ENCODE measurements at regions not wholly inside any gene's neighbourhood (a gene's known extent, or its start where the extent isn't known, plus 50 kb on each side); places are given as distances from the start of the nearest gene placed in this dataset.

DNA sequence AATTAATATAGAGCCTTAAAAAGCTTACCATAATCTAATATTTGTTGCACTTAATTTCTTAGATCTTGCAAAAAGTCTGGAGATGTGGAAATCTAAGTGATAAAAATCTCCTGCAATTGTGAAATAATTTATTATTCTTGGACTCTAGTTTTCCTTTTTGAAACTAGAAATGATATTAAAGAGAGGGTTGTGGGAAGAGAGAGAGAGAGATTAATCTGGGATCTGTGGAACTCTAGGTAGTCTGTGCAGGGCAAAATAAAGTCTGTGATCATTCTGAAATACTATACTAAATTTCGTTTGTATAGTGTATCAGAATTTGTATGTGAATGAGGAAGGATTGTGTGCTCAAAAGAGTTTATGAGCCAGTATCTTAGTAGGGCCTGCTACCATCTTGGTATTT, 692.3 kb downstream of the RWDD3 start:
- DNase-seq: no peak

DNA sequence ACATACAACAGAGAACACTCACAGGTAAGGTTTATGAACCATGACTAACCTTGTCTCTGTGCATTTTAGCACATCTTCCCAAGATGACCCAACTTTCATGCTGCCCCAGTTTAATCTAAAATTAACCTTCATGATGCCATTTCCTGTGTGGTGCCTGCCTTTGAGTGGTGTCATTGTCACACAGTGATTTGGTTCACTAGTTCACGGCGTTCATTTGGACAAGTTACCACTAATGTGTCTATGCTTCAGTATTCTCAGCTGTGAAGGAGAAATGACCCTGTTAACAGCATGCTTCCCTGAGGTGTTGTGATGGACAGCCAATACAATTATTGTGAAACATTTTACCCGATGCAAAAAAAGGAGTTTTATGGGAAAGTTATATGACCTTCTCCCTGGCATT, 693.1 kb downstream of the RWDD3 start:
- DNase-seq: no peak

DNA sequence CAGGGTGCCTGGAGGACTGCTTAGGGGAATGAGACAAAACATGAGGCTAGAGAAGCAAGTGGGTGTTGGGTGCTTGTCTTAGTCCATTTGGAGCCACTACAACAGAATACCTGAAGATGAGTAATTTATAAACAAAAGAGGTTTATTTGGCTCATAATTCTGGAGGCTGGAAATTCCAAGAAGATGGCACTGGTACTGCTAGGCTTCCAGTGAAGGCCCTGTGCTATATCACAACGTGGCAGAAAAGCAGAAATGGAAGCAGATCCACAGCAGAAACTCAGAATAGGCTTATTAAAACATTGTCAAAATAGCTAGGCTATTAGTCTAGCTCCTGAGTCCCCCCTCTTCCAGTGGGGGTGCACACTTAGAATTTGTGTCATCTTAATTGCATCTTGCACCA, 701.7 kb downstream of the RWDD3 start:
- no peak for DNase-seq

DNA sequence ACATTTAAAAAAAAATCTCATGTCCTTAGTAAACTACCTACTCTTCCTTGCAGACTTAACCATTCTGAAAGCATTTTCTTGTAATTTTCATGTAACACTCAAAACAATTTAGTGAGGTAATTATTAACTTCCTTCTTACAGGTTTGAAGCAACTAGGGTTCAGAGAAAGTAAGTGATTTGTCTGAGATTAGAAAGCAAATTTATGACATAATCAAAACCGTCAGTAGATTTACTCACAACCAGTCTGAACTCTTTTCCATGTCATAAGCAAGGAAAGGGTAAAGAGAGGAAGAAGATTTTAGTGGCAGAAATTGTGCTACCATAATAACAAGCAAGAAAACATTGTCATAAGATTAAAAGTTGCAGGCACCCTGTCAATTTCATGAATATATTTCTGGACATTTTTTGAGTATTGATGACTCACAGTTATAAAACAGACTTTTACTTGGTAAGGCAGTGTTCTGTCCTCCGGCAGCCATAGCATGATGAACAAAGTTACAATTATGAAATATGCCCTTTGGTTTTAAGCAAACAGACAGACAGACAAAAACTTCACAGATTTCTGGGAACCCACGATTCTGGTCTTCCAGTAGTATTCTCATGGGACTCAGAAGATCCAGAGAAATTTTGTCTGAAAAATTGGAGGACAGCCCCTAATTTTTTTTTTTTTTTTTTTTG, 707.2 kb downstream of the RWDD3 start:
- no peak for DNase-seq

DNA sequence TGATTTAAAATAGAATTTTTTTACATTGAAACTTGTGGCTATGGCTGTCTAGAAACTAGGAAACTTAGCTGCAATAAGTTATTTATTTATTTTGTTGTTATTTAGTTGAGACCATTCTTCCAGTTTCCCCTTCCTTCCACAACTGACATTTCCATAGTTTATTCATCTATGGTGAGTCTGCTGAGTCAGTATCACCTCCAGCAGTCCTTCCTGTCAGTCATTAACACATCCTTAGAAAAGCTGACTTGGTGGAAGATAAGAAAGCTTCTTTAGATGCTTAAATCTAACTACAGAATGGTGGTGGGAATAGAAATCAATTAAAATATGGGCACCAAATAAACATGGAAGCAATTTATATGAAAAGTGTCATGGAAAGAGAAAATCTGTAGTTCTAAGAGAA, 714.0 kb downstream of the RWDD3 start:
- DNase-seq: no peak

DNA sequence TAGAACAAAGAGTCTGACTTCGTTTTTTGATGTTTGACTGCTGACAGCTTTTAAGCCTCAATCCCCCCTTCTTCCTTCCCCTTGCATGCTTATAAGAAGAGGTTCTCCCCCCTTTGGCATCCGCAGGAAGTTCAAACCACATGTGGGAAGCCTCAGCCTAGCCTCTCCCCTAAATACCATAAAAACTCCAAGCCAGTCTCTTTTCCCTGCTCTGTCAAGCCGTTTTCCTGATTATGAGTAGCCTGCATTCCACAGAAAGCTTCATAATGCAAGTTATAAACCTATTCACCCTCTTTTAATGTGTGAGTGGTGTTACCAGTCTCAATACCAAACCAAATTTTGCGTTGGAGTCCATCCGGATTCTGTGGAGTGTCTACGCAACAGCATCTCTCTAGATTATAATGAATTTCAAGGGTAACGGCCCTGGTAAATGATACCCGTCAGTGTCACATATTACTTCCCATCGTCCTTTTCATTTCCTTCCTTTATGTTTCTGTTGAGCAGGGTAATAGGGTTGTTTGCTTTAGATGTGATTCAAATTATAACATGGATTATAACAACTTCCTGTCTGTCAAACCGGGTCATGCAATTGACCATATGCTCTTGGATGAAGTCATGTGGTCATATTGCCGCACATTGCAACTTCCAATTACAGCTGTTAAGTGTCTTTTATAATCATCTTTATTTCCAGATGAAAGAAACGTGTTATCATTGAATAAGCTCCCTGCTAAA, 717.5 kb downstream of the RWDD3 start:
- DNase-seq: no peak

DNA sequence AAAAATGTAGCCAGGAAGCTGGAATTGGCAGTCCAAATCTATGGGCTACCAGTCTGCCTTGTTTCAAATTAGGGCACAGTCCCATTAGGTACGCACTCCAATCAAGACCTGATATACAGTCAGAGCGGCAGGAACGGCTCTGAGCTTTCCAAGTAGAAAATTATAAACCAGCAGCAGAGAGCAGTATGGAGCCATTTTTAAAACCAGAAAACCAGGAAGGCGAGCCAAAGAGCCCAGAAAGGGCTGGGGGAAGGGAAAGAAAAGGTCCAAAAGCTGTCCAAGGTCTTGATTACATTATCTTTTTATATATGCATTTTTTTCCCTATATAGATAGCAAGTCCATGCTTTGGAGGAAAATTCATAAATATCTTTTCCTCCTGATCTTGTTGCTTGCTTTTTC, 719.0 kb downstream of the RWDD3 start:
- no peak for DNase-seq

DNA sequence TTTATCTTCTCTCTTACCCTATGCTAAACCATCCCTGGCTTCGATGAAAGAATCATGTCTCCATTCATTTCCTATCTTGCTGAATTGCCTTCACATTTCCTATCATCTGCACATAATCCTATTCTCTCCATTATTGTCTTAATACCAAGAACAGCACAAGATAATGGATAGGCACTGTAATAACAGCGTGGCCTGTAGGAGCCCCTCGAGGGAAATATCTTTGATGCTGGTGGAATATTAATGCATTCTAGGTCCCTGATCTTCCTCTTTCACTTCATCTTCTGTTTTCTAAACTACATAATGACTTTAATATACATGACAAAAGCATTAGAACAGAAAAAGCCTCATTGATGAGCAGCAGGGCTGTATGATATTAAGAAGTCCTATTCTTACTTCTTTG, 720.6 kb downstream of the RWDD3 start:
- no peak for DNase-seq

DNA sequence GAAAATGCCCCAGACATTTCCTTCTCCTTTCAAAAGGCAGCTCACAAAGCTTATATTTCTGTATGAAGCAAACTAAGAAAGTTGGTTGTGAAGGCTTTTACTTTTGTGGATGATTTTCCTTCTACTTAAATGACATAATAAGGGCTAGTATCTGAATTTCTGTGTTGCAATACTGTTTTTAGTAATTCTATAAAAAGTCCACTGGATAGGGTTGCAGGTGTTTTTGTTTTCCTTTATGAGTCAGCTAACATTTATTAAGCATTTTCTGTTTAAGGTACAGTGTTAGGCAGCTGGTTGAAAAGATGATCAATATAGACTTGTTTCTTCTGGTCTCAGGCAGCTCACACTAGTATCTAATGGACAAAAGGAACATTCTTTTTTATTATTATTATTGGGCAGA, 722.2 kb downstream of the RWDD3 start:
- DNase-seq: no peak

DNA sequence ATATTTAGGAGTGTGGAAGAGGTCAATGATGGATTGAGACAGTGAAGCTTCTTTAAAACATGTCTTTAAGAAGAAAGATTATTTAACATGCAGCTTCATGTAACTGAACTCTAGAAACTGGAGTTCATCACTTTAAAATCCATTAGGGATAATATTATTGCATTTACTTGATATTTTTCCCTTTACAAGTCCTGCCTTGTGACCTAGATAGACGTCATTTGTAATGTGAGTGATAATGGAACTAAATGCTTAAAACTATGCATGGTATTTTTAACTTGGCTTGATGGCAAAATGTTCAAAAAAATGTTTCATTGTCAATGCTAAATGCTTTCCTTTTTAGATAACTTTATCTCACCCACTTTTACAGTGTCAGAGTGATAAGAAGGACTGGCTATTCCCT, 723.7 kb downstream of the RWDD3 start:
- no peak for DNase-seq

DNA sequence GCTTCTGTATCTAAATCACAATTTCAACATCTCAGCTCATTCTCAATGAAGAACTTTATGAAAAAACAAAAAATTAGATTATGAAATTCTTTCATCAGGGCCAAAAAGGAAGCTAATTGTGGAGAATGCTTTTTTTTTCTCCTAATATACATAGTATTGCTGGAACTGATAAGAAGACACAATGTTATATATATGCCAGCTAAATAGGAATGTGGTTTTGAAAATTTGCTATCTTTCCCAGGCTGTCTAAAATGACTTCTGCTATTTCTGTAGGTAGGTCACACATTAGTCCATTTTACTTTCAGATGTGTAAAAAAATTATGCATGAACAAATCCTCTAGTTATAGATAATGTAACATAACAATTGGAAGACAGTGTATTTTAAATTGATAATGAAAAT, 732.9 kb downstream of the RWDD3 start:
- no peak for DNase-seq

DNA sequence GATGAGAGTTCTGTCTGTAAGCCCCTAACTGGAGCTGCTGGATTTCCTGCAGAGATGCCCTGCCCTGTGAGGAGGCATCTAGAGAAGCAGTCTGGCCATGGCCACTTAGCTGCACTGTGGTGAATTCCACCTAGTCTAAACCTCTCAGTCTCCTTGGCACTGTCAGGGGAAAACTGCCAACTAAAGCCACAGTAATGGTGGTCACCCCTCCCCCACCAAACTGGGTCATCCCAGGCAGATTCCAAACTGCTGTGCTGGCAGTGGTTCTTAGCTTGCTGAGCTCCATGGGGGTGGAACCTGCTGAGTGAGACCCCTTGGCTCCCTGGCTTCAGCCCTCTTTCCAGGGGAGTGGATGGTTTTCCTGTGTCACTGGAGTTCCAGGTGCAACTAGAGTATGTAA, 740.6 kb downstream of the RWDD3 start:
- no peak for DNase-seq

DNA sequence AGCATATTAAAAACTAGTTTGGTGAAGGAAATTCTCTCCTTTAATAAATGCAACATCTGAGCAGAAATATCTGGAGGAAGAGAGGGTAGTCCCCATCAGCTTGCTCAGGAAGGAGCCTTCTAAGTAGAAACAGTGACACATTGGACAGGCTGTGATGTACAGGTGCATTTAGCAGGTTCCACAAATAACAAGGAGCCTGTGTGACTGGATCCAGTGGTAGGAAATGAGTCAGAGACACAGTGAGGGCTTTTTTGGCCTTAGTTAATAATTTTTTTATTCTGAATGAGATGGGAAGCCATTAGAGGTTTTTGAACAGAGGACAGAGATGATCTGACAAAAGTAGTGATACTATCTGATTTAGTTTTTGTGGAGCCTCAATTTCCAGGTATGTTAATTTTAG, 738.9 kb upstream of the PTBP2 start:
- DNase-seq: no peak

DNA sequence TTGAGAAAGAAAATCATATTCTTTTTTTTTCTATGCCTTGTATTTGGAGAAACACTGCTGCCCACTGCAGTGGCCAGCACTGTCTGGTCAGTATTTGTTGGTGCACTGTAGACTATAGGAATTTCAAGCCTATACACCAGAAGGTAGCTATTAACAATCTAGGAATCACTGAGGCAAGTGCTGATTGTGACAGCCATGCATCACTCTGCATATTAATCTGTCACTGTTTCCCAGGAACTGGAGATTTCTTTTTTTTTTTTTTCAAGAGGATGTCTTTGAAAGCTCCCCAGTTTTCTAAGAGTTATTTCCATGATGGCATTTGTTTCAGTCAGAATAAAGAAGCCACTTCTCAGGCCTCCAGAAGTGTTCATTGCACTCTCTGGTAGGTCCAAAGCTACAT, 737.8 kb upstream of the PTBP2 start:
- DNase-seq: no peak

DNA sequence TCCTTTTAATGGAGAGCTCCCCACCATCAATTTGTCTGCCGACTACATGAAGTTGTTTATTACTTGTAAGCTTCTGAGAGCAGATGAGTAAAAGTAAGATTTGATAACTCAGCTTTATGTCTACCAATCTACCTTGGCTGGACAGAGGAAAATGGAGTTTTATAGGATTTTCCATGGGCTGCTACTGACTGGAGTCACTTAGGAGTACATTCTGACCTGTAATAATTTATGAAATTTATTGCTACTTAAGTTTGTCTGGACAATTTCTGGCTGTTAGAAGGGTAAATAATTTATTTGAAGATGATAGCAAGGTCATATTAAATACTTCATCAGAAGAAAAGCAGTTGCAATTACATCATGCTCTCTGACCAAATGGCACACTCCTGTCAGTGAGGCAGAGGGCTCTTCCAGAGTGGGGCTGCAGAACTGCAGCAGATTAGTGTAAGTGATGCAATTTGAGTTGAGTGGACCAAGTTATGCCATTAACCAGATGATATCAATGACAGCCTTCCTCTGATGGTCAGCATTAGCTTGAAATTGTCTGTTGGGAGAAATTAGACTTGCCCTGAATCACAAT, 736.7 kb upstream of the PTBP2 start:
- DNase-seq: no peak

DNA sequence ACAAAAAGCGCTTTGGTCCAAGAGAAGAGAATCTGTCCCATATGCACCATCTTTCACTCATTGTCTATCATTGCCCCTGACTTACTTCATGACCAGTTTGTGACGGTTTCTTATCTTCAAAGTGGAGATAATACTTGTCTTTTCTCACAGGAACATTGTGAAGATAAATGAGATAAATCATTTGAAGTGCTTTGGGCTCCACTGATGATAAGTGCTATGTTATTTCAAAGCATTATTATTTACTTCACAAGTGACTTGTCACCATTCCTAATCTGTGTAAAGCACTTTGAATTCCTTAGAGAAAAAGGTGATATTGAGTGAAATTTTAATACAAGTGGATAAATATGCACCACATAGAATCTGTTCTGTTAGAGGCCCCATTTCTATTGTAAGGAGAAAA, 731.6 kb upstream of the PTBP2 start:
- no peak for DNase-seq

DNA sequence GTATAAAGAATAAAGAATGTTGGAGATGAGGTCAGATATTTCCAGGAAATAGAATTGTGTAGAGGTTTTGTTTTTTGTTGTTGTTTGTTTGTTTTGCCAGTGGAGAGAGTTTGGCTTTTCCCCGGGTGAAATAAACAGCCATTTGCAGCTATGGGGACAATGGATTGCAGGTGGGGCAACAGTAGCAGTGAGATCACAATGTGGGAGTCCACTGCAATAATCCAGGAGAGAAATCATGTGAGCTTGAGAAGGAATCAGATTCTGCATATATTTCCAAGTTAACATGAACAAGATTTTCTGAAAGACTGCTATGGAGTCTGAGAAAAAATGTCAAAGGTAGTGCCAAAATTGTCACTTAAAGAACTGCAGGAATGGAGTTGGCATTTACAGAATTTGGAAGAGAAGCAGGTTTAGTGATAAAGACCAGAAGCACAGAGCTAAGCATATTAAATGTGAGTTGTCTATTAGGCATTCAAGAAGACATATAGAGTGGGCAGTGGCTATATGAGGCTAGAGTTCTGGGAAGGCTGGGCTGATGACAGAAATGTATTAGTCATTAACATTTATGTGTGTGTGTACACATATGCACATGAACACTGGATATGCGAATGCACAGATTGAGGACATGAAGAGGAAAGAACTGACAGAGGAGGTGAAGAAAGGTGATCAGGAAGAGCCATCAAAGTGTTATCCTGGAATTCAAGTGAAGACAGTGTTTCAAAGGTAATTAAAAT, 729.6 kb upstream of the PTBP2 start:
- DNase-seq: no peak

DNA sequence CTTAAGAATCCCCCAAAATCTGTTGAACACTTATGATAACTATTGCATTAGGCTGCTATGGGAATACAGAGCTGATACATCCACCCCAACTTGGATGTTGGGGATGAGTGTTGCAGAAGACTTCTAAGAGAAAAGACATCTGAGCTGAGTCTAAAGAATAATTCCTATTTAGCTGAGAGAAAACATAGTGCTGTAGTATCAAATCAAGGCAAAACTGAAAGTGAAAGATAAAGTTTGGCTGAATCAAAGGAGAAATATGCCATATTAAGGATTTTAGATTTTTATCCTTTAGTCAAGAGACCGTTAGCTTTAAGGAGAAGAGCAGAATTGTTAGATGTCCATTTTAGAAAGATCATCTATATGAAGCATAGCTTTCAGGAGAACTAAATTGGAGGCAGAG, 726.9 kb upstream of the PTBP2 start:
- DNase-seq: no peak

DNA sequence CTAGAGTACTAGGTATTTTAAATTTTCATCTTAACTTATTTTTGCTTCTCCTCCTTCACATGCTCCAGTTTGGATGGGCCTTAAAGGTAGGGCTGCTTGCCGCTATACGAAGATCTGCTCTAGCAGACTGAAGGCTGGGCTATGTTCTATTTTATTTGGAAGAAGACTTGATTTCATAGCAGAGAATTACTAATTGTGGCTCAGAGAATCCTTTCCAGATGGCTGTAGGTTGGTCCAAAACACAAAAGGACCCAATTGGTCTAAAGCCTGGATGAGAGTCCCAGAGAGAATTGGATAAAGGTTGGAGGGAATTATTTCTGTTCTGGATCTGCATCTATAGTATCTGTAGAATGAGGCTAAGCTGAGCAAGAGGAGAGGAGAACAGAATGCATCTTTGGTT, 719.4 kb upstream of the PTBP2 start:
- no peak for DNase-seq

DNA sequence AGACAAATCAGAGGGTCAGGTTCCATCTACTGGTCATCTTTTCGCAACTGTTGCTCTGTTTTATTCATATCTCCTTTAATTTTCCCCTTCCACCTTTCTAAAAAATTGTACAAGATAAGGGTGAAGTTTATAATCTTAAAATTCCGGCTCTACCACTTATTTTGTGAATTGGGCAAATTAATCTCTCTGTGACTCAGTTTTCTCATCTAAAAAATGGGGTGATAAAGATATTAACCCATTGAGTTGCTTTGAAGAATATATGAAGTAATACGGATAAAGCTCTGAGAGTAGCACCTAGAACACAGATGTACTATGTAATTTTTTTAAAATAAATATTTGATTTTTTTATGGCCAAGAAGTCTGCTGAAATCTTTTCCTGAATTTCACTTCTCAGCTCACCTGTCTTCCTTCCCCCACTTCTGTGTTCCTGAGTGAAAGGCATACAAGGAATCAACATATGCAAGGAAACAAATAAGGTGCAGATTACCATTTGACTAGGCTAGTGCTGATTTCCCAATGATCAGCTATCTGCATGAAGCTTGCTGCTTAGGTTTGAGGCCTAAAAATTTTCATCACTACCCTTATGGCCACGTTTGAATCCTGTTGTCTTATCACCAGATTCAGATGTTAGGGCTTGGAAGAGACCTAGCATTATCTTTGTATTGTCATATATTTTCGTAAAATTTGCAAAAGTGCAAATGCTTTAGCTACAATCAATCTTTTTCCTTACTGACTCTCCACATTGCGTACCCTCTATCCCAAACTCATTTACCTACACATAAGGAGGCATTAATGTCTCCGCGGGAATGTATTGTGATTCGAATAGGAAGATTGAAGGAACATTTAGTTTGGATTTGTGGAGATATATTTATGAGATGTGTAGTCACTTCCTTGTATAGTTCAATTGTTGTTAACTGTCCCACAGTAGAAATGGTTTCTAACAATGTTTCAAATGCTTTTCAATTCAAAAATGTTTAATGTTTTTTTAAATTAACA, 718.3 kb upstream of the PTBP2 start:
- DNase-seq: no peak

DNA sequence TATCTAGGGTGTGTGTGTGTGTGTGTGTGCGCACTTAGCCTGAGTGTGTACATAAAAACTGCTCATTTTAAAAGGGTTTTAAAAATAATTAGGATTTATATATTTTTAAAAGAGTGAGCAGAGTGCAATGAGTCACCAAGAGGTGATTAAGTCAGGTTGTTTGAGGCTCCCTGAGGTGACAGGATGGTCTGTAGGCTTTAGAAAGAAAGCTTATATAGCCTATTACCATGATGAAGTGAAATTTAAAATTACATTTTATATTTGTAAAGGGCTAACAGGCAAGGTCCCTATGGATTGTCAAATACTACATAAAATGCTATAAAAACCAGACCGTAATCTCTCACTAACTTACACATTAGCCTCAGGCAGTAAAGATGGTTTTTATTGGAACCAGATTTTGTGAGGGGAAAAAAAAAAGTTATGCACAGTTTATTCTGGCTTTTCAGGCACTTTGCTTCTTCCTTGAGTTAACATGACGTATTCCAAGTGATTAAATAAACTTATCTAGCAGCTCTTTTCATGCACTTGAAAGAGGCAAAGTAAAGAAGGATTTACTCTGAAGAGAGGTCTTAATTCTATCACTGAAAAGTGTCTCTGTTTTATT, 711.7 kb upstream of the PTBP2 start:
- DNase-seq: no peak

DNA sequence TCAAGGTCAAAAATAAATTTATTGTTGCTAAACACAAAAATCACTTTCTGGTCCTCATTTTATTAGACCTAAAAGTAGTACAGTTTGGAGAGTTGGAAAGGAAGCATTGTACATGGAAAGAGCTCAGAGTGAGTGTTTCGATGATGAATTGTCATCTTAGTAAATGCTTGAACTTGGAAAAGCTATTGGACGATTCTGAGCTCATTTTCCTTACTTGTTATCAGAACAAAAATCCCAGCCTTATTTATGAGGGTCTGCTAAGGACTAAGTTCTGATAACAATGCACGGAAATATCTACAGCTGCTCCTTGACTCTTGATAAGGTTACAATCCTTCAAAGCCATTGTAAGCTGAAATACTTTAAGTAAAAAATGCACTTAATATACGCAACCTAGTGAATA, 710.0 kb upstream of the PTBP2 start:
- no peak for DNase-seq

All from activated CD4-positive, alpha-beta T cell treated with anti-CD3 and anti-CD28 coated beads, Interleukin-10, Interleukin-2, amounts not matched to agents 100 ng/mL and 50 ng/mL, durations not matched to agents 16 hours and 8 hours (primary cell).